CD14-positive monocyte (primary cell): ENCODE measurements at regions not wholly inside any gene's neighbourhood (a gene's known extent, or its start where the extent isn't known, plus 50 kb on each side); places are given as distances from the start of the nearest gene placed in this dataset.
"Not testable (repeated sequence)": the region's sequence is repeated elsewhere in the genome, so short reads cannot be mapped to it uniquely, and the experiment has no call there.

Experiments used
- DNase-seq, 3 donors: peaks; one replicate each; pipeline ENCODE4 v3.0.0-alpha.2; 2011 to 2022
- H2AFZ ChIP-seq: 2 replicates; pipeline ENCODE4 v1.6.0; 2012; ENCODE audit warnings: mild to moderate bottlenecking, low read depth, low read length, inconsistent platforms; ENCODE audit not compliant: insufficient read depth, poor library complexity, severe bottlenecking
- H3K27ac ChIP-seq, 2 donors: 1 replicate in 1 of 2; 2 replicates in 1 of 2; pipeline ENCODE4 v1.5.1; 2012 to 2013; ENCODE audit warnings: low read length in 2 of 2, control low read depth in 1 of 2, inconsistent platforms in 1 of 2, low read depth in 1 of 2, mild to moderate bottlenecking in 1 of 2
- H3K27me3 ChIP-seq, 2 donors: one replicate each; pipeline versions ENCODE4 v1.6.0 to v1.6.1; 2011 to 2013; ENCODE audit warnings: low read length in 2 of 2; ENCODE audit not compliant: control insufficient read depth in 2 of 2, insufficient read depth in 2 of 2
- H3K36me3 ChIP-seq, 2 donors: replicated peaks in 1 of 2; 1 replicate in 1 of 2; 2 replicates in 1 of 2; pipeline versions ENCODE4 v1.5.1 to v1.6.1; 2012 to 2013; ENCODE audit warnings: low read length in 2 of 2, control low read depth in 1 of 2, inconsistent platforms in 1 of 2, mild to moderate bottlenecking in 1 of 2; ENCODE audit not compliant: insufficient read depth in 2 of 2, control insufficient read depth in 1 of 2
- H3K4me1 ChIP-seq, 2 donors: 1 replicate in 1 of 2; 2 replicates in 1 of 2; pipeline versions ENCODE4 v1.5.1 to v1.6.1; 2012 to 2013; ENCODE audit warnings: low read length in 2 of 2, control low read depth in 1 of 2, inconsistent platforms in 1 of 2, mild to moderate bottlenecking in 1 of 2, moderate library complexity in 1 of 2; ENCODE audit not compliant: insufficient read depth in 2 of 2, control insufficient read depth in 1 of 2
- H3K4me2 ChIP-seq: replicated peaks from 2 replicates; pipeline ENCODE3; 2012; ENCODE audit warnings: low read length, moderate library complexity, mild to moderate bottlenecking; ENCODE audit not compliant: poor library complexity, severe bottlenecking; ENCODE audit errors: extremely low read depth
- H3K4me3 ChIP-seq, 3 experiments: fragments of 200-600 bp in 1 of 3; sonication (generic) in 1 of 3; replicated peaks in 1 of 3; 1 replicate in 2 of 3; 2 replicates in 1 of 3; pipeline ENCODE4 v1.5.1; 2011 to 2013; ENCODE audit warnings: low read length in 3 of 3, mild to moderate bottlenecking in 3 of 3, control low read depth in 2 of 3, low read depth in 2 of 3, inconsistent platforms in 1 of 3, moderate library complexity in 1 of 3
- H3K79me2 ChIP-seq: 2 replicates; pipeline ENCODE4 v1.6.0; 2012; ENCODE audit warnings: mild to moderate bottlenecking, control low read depth, inconsistent platforms, low read length, moderate library complexity; ENCODE audit not compliant: insufficient read depth
- H3K9ac ChIP-seq: 2 replicates; pipeline ENCODE4 v1.6.0; 2017; ENCODE audit warnings: low read length, mild to moderate bottlenecking; ENCODE audit not compliant: insufficient read depth, poor library complexity, severe bottlenecking
- H3K9me3 ChIP-seq, 2 donors: replicated peaks in 1 of 2; 1 replicate in 1 of 2; 2 replicates in 1 of 2; pipeline versions ENCODE4 v1.5.1 to v1.6.1; 2012 to 2013; ENCODE audit warnings: low read length in 2 of 2, control low read depth in 1 of 2; ENCODE audit not compliant: control insufficient read depth in 1 of 2, insufficient read depth in 1 of 2
- H4K20me1 ChIP-seq: 2 replicates; pipeline ENCODE4 v1.6.0; 2012; ENCODE audit warnings: mild to moderate bottlenecking, low read length, control low read depth, moderate library complexity; ENCODE audit not compliant: insufficient read depth
- H3K27ac Mint-ChIP-seq, 7 donors: one replicate each; pipeline ENCODE4 v1.8.0; 2020; ENCODE audit warnings: mild to moderate bottlenecking in 7 of 7, mixed read lengths in 7 of 7, moderate library complexity in 6 of 7, inconsistent platforms in 2 of 7
- H3K27me3 Mint-ChIP-seq, 3 donors: one replicate each; pipeline ENCODE4 v1.8.0; 2021 to 2022; ENCODE audit warnings: low read depth in 3 of 3, mild to moderate bottlenecking in 3 of 3, mixed read lengths in 3 of 3, moderate library complexity in 3 of 3, inconsistent platforms in 1 of 3
- H3K36me3 Mint-ChIP-seq, 2 donors: one replicate each; pipeline ENCODE4 v1.8.0; 2020; ENCODE audit warnings: mixed read lengths in 2 of 2, inconsistent platforms in 1 of 2, mild to moderate bottlenecking in 1 of 2
- H3K4me1 Mint-ChIP-seq: one replicate; pipeline ENCODE4 v1.8.0; 2020; ENCODE audit warnings: mild to moderate bottlenecking, mixed read lengths
- H3K4me3 Mint-ChIP-seq, 2 donors: one replicate each; pipeline ENCODE4 v1.8.0; 2020; ENCODE audit warnings: mild to moderate bottlenecking in 2 of 2, mixed read lengths in 2 of 2, moderate library complexity in 1 of 2
- H3K9me3 Mint-ChIP-seq, 7 donors: one replicate each; pipeline ENCODE4 v1.8.0; 2020 to 2022; ENCODE audit warnings: mixed read lengths in 7 of 7, mild to moderate bottlenecking in 6 of 7, moderate library complexity in 6 of 7, inconsistent platforms in 2 of 7
- CTCF ChIP-seq: fragments of 200-600 bp; IDR thresholded peaks from one replicate; pipeline ENCODE4 v1.8.0; 2022; ENCODE audit warnings: antibody characterized with exemption, mild to moderate bottlenecking
- WGBS: methylation state at CpG from one replicate; pipeline ENCODE4 v1.1.5; 2013; ENCODE audit warnings: missing lambda C conversion rate; ENCODE audit not compliant: insufficient coverage; 5-methylcytosine and 5-hydroxymethylcytosine counted together
- intact Hi-C, 2 donors: fragments of 100-400 bp; cut with micrococcal nuclease; formaldehyde crosslinking; loops; one replicate each; pipeline versions ENCODE4 v1.15.0 to v1.15.1; 2023

GRCh38 chr5:117533792-117534191 is 959.2 kb upstream of the SEMA6A start:
- Histone ChIP-seq H3K36me3 (no peaks in the 10 kb centered on the region), H3K79me2 (no peaks in the 10 kb centered on the region), H3K9ac (no peak overlapping the region), H3K9me3 (peaks cover 6 to 8% of the 10 kb centered on the region in 2 donors), H3K4me1 (no peaks in the 10 kb centered on the region), H3K27me3 (no peaks in the 10 kb centered on the region), H3K27ac (no peak overlapping the region), H3K4me3 (no peak overlapping the region), H3K4me2 (no peak overlapping the region), H2AFZ (no peak overlapping the region), H4K20me1 (no peaks in the 10 kb centered on the region)
- H3K9me3 Mint-ChIP-seq: peaks cover 0 to 12% (median 5%) of the 10 kb centered on the region in 7 donors
- no peaks in the 10 kb centered on the region for H3K4me1 Mint-ChIP-seq
- no CpG with 5 or more reads among the region's 2 CpGs for WGBS
- H3K4me3 Mint-ChIP-seq: no peak overlapping the region
- DNase-seq: no peak
- intact Hi-C loops: no loop called here
- no peak for TF ChIP-seq CTCF
- H3K27me3 Mint-ChIP-seq: no peaks in the 10 kb centered on the region
- no peak overlapping the region for H3K27ac Mint-ChIP-seq
- no peaks in the 10 kb centered on the region for H3K36me3 Mint-ChIP-seq

GRCh38 chr5:117533051-117533670 is 958.5 kb upstream of the SEMA6A start:
- intact Hi-C loops, H3K36me3 ChIP-seq, H3K27me3 Mint-ChIP-seq, H2AFZ ChIP-seq, H3K4me2 ChIP-seq, H3K27ac ChIP-seq, H3K27me3 ChIP-seq, H3K4me3 ChIP-seq, H3K36me3 Mint-ChIP-seq, H3K4me1 Mint-ChIP-seq, H3K27ac Mint-ChIP-seq, H3K9ac ChIP-seq, H3K79me2 ChIP-seq, H3K9me3 ChIP-seq, H3K4me1 ChIP-seq, H3K4me3 Mint-ChIP-seq, DNase-seq, H4K20me1 ChIP-seq: not testable (repeated sequence)
- whole genome bisulfite sequencing: 96% methylated on average over 28 of the region's 30 CpGs
- H3K9me3 Mint-ChIP-seq: peaks cover 0 to 12% (median 5%) of the 10 kb centered on the region in 7 donors
